ENCODE measurements at regions not wholly inside any gene's neighbourhood (a gene's known extent, or its start where the extent isn't known, plus 50 kb on each side); places are given as distances from the start of the nearest gene placed in this dataset.

DNA sequence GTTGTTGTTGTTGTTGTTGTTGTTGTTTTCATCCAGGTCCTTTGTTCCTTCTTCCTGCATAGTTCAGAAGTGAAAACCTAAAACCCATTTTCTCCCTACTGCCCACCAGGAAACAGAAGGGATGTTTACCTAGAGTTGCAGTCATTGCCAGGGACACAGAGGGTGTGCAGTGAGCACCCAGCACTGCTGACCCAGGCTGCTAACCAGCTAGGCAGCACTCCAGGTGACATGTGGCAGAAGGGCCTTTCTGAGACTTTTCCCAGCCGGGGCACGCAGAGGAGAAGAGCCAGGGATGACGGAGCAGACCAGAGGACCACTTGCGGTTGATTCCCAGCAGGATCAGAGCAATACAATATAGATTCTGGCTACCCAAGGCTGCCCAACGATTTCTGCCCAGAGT lies 286.3 kb downstream of the BCL11A start:
- H3K27me3 ChIP-seq (ENCODE audit: control insufficient read depth in 1 of 2, insufficient read depth in 2 of 2, low read length in 2 of 2) = no peaks in the 10 kb centered on the region
- H3K9me3 ChIP-seq (ENCODE audit: low read length) = no peaks in the 10 kb centered on the region
- H3K4me3 ChIP-seq (ENCODE audit: low read depth in 1 of 2, low read length in 2 of 2) = no peak overlapping the region
- no peaks in the 10 kb centered on the region for H3K36me3 ChIP-seq (ENCODE audit: insufficient read depth, low read length)
- no peaks in the 10 kb centered on the region for H3K4me1 ChIP-seq (ENCODE audit: insufficient read depth, low read length)
- no peak overlapping the region for H3K9ac ChIP-seq (ENCODE audit: low read length)
- no peak overlapping the region for H3K27ac ChIP-seq (ENCODE audit: low read depth, low read length)

DNA sequence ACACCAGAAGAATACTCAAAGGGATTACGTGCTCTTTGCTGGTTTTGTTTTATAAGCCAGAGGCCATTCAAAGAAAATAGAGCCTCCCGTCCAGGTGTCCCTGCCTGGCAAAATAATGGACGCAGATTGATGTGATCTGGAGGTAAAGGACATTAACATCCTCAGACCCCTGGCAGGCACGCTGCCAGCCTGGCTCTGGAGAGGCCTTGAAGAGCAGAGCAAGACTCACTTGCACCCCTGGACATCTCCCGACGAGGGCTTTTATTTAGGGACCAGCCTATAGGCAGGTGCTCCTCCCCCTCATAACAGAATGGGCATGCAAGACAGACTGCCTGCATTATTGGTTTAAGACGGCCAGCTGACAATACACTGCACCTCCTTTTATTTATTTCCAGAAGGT lies 291.3 kb downstream of the BCL11A start:
- no peaks in the 10 kb centered on the region for H3K27me3 ChIP-seq (ENCODE audit: control insufficient read depth in 1 of 2, insufficient read depth in 2 of 2, low read length in 2 of 2)
- no peaks in the 10 kb centered on the region for H3K36me3 ChIP-seq (ENCODE audit: insufficient read depth, low read length)
- H3K4me3 ChIP-seq (ENCODE audit: low read depth in 1 of 2, low read length in 2 of 2) = no peak overlapping the region
- H3K27ac ChIP-seq (ENCODE audit: low read depth, low read length) = no peak overlapping the region
- H3K9me3 ChIP-seq (ENCODE audit: low read length) = no peaks in the 10 kb centered on the region
- no peak overlapping the region for H3K9ac ChIP-seq (ENCODE audit: low read length)
- no peaks in the 10 kb centered on the region for H3K4me1 ChIP-seq (ENCODE audit: insufficient read depth, low read length)

DNA sequence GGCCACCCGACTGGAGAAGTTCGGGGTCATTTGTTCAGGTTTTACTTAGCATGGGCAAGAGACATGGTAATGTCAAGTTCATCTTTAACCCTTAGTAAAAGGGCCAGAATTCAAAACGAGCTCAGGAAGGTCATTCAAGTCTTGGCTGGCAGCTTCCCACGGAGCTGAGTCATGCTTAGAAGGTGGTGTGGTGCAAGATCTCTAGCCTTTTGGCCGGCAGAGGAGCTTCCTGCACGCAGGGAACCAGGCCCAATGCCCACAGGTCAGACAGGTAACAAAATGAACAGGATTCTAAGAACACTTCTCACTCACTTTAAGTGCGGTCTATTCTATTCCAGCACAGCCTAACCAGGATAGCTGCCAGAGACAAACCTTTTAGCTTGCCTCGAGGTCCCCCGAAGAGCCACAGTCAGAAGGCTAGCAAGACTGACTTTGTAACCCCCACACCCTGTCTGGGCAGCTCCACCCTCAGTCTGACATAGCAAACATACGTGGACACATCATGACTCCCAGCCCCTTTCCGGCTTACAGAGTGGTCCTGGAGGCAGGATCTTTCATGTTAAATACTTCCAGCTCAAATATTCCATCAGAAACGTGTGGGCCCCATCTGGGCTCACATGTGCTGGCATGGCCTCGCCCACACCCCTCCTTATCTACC lies 292.7 kb downstream of the BCL11A start:
- H3K36me3 ChIP-seq (ENCODE audit: insufficient read depth, low read length) = no peaks in the 10 kb centered on the region
- H3K4me3 ChIP-seq (ENCODE audit: low read depth in 1 of 2, low read length in 2 of 2) = no peak overlapping the region
- no peak overlapping the region for H3K9ac ChIP-seq (ENCODE audit: low read length)
- no peaks in the 10 kb centered on the region for H3K4me1 ChIP-seq (ENCODE audit: insufficient read depth, low read length)
- H3K27ac ChIP-seq (ENCODE audit: low read depth, low read length) = no peak overlapping the region
- H3K9me3 ChIP-seq (ENCODE audit: low read length) = no peaks in the 10 kb centered on the region
- no peaks in the 10 kb centered on the region for H3K27me3 ChIP-seq (ENCODE audit: control insufficient read depth in 1 of 2, insufficient read depth in 2 of 2, low read length in 2 of 2)

DNA sequence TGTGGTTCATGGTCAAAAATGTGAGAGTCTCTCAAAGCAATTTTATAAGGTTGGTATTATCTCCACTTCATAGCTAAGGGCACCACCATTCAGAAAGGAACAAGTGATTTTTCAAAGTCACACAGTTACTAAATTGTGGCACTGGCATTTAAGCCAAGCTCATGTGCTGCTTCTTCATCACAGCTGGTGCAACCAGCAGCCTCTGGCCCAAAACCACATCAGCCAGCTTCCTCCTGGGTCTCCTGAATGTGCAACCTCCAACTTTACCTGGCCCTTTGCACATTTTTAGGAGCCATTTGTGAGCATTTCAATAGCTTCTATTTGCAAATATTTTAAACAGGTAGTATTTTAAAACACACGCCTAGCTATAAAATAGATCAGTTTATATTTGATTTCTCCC lies 293.7 kb downstream of the BCL11A start:
- H3K9me3 ChIP-seq (ENCODE audit: low read length) = no peaks in the 10 kb centered on the region
- no peaks in the 10 kb centered on the region for H3K4me1 ChIP-seq (ENCODE audit: insufficient read depth, low read length)
- no peak overlapping the region for H3K9ac ChIP-seq (ENCODE audit: low read length)
- no peak overlapping the region for H3K27ac ChIP-seq (ENCODE audit: low read depth, low read length)
- no peak overlapping the region for H3K4me3 ChIP-seq (ENCODE audit: low read depth in 1 of 2, low read length in 2 of 2)
- H3K36me3 ChIP-seq (ENCODE audit: insufficient read depth, low read length) = no peaks in the 10 kb centered on the region
- no peaks in the 10 kb centered on the region for H3K27me3 ChIP-seq (ENCODE audit: control insufficient read depth in 1 of 2, insufficient read depth in 2 of 2, low read length in 2 of 2)

DNA sequence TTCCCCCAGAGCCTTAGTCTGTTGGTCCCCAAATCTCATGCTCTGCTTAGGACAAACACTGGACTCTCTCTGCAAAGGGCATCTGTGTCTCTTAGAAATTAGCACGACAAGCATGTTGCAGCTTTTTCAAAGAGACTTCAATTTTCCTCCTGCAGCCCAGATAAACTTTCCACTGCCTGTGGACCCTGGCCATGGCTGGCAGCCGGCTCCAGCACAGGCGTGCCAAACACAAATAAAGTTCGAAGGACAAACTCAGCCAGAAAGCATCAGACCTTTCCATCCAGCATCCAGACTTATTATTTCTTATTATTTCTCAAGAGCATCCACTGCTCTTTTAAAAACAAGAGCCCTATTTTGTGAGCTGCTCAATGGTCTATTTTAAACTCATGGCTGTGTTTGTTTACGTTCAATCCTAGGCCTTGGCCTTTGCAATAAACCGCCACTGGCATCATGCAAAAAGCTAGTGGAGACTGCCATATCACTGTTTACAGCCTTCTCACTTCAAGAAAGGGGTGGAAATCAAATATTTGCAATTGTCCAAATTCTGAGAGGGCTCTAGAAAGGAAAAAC lies 300.8 kb downstream of the BCL11A start:
- H3K9me3 ChIP-seq (ENCODE audit: low read length) = no peaks in the 10 kb centered on the region
- H3K27me3 ChIP-seq (ENCODE audit: control insufficient read depth in 1 of 2, insufficient read depth in 2 of 2, low read length in 2 of 2) = no peaks in the 10 kb centered on the region
- no peak overlapping the region for H3K27ac ChIP-seq (ENCODE audit: low read depth, low read length)
- H3K4me1 ChIP-seq (ENCODE audit: insufficient read depth, low read length) = peaks cover 10% of the 10 kb centered on the region
- no peaks in the 10 kb centered on the region for H3K36me3 ChIP-seq (ENCODE audit: insufficient read depth, low read length)
- H3K4me3 ChIP-seq (ENCODE audit: low read depth in 1 of 2, low read length in 2 of 2) = no peak overlapping the region
- H3K9ac ChIP-seq (ENCODE audit: low read length) = no peak overlapping the region

DNA sequence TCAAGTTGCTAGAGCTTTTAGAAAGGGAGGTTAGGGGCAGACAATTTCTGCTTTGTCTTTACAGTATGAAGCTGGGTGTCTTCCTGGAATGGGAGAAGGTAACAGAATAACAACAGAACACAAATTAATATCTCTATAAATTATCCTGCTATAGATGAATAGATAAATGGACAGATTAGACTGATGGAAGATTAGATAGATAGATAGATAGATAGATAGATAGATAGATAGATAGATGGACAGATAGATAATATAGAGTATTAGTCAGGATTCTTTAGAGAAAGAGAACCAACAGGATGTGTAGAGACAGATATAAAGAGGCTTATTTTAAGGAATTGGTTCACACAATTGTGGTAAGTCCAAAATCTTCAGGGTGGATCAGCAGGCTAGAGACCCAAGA lies 302.2 kb downstream of the BCL11A start:
- no peak overlapping the region for H3K9ac ChIP-seq (ENCODE audit: low read length)
- peaks cover 10% of the 10 kb centered on the region for H3K4me1 ChIP-seq (ENCODE audit: insufficient read depth, low read length)
- H3K9me3 ChIP-seq (ENCODE audit: low read length) = no peaks in the 10 kb centered on the region
- no peak overlapping the region for H3K27ac ChIP-seq (ENCODE audit: low read depth, low read length)
- no peaks in the 10 kb centered on the region for H3K27me3 ChIP-seq (ENCODE audit: control insufficient read depth in 1 of 2, insufficient read depth in 2 of 2, low read length in 2 of 2)
- H3K4me3 ChIP-seq (ENCODE audit: low read depth in 1 of 2, low read length in 2 of 2) = no peak overlapping the region
- no peaks in the 10 kb centered on the region for H3K36me3 ChIP-seq (ENCODE audit: insufficient read depth, low read length)

DNA sequence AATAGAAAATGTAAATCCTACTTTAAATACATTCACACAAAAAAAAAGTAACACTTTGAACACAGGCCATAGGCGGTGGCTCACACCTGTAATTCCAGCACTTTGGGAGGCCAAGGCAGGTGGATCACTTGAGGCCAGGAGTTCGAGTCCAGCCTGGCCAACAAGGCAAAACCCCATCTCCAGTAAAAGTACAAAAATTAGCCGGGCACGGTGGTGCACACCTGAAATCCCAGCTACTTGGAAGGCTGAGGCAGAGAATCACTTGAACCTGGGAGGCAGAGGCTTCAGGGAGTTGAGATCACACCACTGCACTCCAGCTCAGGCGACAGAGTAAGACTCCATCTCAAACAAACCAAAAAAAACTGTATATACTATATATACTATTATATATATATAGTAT lies 303.6 kb downstream of the BCL11A start:
- H3K27me3 ChIP-seq (ENCODE audit: control insufficient read depth in 1 of 2, insufficient read depth in 2 of 2, low read length in 2 of 2) = no peaks in the 10 kb centered on the region
- H3K27ac ChIP-seq (ENCODE audit: low read depth, low read length) = no peak overlapping the region
- H3K9ac ChIP-seq (ENCODE audit: low read length) = no peak overlapping the region
- no peak overlapping the region for H3K4me3 ChIP-seq (ENCODE audit: low read depth in 1 of 2, low read length in 2 of 2)
- no peaks in the 10 kb centered on the region for H3K36me3 ChIP-seq (ENCODE audit: insufficient read depth, low read length)
- peaks cover 10% of the 10 kb centered on the region for H3K4me1 ChIP-seq (ENCODE audit: insufficient read depth, low read length)
- H3K9me3 ChIP-seq (ENCODE audit: low read length) = no peaks in the 10 kb centered on the region

DNA sequence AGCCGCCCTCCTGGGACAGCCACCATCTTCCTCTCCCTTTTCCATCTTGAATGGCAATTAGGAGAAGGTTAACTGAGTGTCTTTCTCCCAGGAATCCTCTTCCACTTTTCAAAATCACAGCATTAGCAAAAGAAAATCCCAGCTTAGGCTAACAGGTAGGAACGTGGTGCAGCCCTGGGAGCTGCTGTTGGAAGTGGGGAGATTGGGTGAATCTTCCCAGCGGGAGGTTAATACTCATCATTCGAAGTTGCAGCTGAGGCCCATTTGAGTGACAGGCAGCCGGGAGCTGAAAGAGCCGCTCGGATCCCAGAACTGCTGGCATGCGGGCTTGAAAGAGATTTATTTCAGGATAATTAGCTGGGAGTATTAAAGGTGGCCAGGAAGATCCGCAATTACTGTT lies 306.0 kb downstream of the BCL11A start:
- Histone ChIP-seq H3K9me3 (ENCODE audit: low read length) (no peaks in the 10 kb centered on the region), H3K4me3 (ENCODE audit: low read depth in 1 of 2, low read length in 2 of 2) (no peak overlapping the region), H3K36me3 (ENCODE audit: insufficient read depth, low read length) (no peaks in the 10 kb centered on the region), H3K27ac (ENCODE audit: low read depth, low read length) (no peak overlapping the region), H3K9ac (ENCODE audit: low read length) (no peak overlapping the region), H3K27me3 (ENCODE audit: control insufficient read depth in 1 of 2, insufficient read depth in 2 of 2, low read length in 2 of 2) (no peaks in the 10 kb centered on the region), H3K4me1 (ENCODE audit: insufficient read depth, low read length) (peaks cover 4% of the 10 kb centered on the region)

DNA sequence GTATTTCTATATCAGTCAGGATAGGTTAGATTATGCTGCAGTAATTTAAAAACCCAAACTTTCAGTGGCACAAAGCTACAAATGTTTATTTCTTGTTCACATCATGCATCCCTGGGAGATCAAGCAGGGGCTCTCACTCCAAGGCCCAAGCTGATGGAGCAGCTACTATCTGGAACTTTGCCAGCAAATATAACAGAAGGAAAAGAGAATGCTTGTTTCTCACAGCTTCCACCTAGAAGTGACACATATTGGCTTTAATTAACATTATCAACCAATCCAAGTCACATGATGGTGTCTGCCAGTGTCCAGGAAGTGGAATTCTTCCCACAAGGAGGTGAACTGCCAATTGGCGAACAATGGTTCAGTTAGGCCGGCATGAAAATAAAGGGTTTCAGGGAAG lies 306.9 kb downstream of the BCL11A start:
- Histone ChIP-seq H3K4me3 (ENCODE audit: low read depth in 1 of 2, low read length in 2 of 2) (no peak overlapping the region), H3K27ac (ENCODE audit: low read depth, low read length) (no peak overlapping the region), H3K4me1 (ENCODE audit: insufficient read depth, low read length) (no peaks in the 10 kb centered on the region), H3K27me3 (ENCODE audit: control insufficient read depth in 1 of 2, insufficient read depth in 2 of 2, low read length in 2 of 2) (no peaks in the 10 kb centered on the region), H3K36me3 (ENCODE audit: insufficient read depth, low read length) (no peaks in the 10 kb centered on the region), H3K9me3 (ENCODE audit: low read length) (no peaks in the 10 kb centered on the region), H3K9ac (ENCODE audit: low read length) (no peak overlapping the region)

DNA sequence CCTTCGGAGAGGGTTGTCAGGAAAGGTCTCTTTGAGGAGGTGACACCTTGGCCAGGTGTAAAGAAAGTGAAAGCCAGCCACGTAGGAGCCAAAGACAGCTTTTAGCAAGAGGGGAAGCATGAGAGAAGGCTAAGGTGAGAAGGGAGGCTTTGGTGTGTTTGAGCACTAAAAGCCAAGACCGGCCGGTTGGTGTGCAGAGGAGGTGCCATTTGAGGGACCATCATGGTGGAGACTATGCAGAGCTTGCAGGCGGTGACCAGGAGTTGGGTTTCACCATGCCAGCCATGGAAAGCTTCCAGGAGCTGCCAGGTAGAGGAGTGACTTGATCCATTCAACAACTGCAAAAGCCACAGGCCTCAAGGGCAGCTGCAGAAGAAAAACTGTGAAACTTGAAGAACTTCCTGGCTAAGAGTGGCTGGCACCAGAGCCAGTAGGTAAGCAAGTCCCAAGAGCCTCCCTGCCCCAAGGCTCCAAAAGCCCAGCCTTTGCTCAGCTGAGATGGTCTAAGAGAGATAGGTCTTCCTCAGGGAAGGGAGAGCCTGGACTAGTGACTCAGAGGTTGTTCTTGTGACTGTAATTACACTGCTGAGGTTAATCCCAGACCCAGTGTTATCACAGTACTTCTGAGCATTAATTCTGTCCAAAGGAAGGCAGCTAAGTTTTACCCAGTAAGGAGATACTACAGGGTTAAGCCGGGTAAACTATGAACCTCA lies 319.0 kb downstream of the BCL11A start:
- H3K27me3 ChIP-seq (ENCODE audit: control insufficient read depth in 1 of 2, insufficient read depth in 2 of 2, low read length in 2 of 2) = no peaks in the 10 kb centered on the region

DNA sequence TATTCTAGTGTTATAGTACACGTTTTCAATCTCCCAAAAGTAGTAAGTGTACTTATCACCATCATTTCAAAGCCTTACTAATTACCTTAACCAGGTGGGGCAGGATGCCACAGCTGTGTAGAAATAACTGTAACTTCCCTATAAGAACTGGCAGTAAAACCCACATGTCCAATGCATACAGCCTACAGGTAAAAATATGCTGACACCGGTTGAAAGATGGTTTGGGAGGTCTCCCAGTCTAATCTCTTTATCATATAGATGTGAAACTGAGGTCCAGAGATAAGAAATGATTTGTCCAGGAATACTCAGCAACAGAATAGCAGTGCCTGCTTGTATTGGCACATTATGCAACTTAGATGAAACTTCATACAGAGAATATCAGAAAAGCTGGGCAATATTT lies 322.9 kb downstream of the BCL11A start:
- Histone ChIP-seq H3K9ac (ENCODE audit: low read length) (no peak overlapping the region), H3K9me3 (ENCODE audit: low read length) (peaks cover 7% of the 10 kb centered on the region), H3K27me3 (ENCODE audit: control insufficient read depth in 1 of 2, insufficient read depth in 2 of 2, low read length in 2 of 2) (no peaks in the 10 kb centered on the region), H3K36me3 (ENCODE audit: insufficient read depth, low read length) (no peaks in the 10 kb centered on the region), H3K4me3 (ENCODE audit: low read depth in 1 of 2, low read length in 2 of 2) (no peak overlapping the region), H3K4me1 (ENCODE audit: insufficient read depth, low read length) (no peaks in the 10 kb centered on the region), H3K27ac (ENCODE audit: low read depth, low read length) (no peak overlapping the region)

More for the DNA sequence above, 319.0 kb downstream of the BCL11A start:
- H3K27ac ChIP-seq (ENCODE audit: low read depth, low read length) = no peak overlapping the region
- no peak overlapping the region for H3K4me3 ChIP-seq (ENCODE audit: low read depth in 1 of 2, low read length in 2 of 2)
- no peaks in the 10 kb centered on the region for H3K4me1 ChIP-seq (ENCODE audit: insufficient read depth, low read length)
- H3K9ac ChIP-seq (ENCODE audit: low read length) = no peak overlapping the region
- no peaks in the 10 kb centered on the region for H3K36me3 ChIP-seq (ENCODE audit: insufficient read depth, low read length)
- H3K9me3 ChIP-seq (ENCODE audit: low read length) = peaks cover 7% of the 10 kb centered on the region

DNA sequence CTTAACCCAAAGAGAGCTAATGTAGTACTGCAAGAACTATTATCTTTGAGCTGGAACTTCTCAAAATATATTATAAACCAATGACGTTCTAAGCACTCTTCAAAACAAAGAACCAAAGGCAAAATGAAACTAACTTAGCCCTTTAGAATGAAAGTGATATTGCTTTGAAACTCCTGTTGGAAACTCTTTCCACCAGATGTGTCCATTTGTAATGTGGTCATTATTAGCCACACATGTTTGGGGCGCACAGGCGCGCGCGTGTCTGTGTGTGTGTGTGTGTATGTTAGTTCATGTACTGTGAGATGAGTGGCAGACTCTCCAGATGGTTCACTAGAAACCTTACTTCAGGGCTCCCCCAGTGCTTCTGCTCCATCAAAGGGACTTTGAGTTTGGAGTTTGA lies 323.4 kb downstream of the BCL11A start:
- Histone ChIP-seq H3K9me3 (ENCODE audit: low read length) (peaks cover 7% of the 10 kb centered on the region), H3K4me1 (ENCODE audit: insufficient read depth, low read length) (no peaks in the 10 kb centered on the region), H3K9ac (ENCODE audit: low read length) (no peak overlapping the region), H3K4me3 (ENCODE audit: low read depth in 1 of 2, low read length in 2 of 2) (no peak overlapping the region), H3K36me3 (ENCODE audit: insufficient read depth, low read length) (no peaks in the 10 kb centered on the region), H3K27ac (ENCODE audit: low read depth, low read length) (no peak overlapping the region), H3K27me3 (ENCODE audit: control insufficient read depth in 1 of 2, insufficient read depth in 2 of 2, low read length in 2 of 2) (no peaks in the 10 kb centered on the region)

Measured in muscle layer of colon (tissue), 2 donors.